Activated naive CD4-positive, alpha-beta T cell treated with anti-CD3 and anti-CD28 coated beads, Interleukin-2, amount 10 ng/mL, durations not matched to agents 7 days and 5 days (primary cell): ENCODE measurements at regions not wholly inside any gene's neighbourhood (a gene's known extent, or its start where the extent isn't known, plus 50 kb on each side); places are given as distances from the start of the nearest gene placed in this dataset.
"Not testable (repeated sequence)": the region's sequence is repeated elsewhere in the genome, so short reads cannot be mapped to it uniquely, and the experiment has no call there.

Experiments used
- CTCF ChIA-PET: fragments of 350-600 bp; sonication (Branson Sonifier 250); formaldehyde crosslinking; loops from one replicate; lab custom pipeline; 2021; ENCODE audit warnings: antibody characterized with exemption; lab: Charles Lee
- DNase-seq: peaks from one replicate; pipeline ENCODE4 v3.0.0-alpha.2; 2020
- H3K27ac Mint-ChIP-seq: one replicate; pipeline ENCODE4 v1.8.0; 2021; ENCODE audit warnings: mild to moderate bottlenecking, moderate library complexity, mixed read lengths
- H3K27me3 Mint-ChIP-seq: one replicate; pipeline ENCODE4 v1.8.0; 2021; ENCODE audit warnings: mild to moderate bottlenecking, mixed read lengths
- H3K36me3 Mint-ChIP-seq: one replicate; pipeline ENCODE4 v1.8.0; 2021; ENCODE audit warnings: mixed read lengths
- H3K4me1 Mint-ChIP-seq: one replicate; pipeline ENCODE4 v1.8.0; 2021; ENCODE audit warnings: mixed read lengths
- H3K4me3 Mint-ChIP-seq: one replicate; pipeline ENCODE4 v1.8.0; 2021; ENCODE audit warnings: mild to moderate bottlenecking, moderate library complexity, mixed read lengths
- H3K9me3 Mint-ChIP-seq: one replicate; pipeline ENCODE4 v1.8.0; 2021; ENCODE audit warnings: mixed read lengths

DNA sequence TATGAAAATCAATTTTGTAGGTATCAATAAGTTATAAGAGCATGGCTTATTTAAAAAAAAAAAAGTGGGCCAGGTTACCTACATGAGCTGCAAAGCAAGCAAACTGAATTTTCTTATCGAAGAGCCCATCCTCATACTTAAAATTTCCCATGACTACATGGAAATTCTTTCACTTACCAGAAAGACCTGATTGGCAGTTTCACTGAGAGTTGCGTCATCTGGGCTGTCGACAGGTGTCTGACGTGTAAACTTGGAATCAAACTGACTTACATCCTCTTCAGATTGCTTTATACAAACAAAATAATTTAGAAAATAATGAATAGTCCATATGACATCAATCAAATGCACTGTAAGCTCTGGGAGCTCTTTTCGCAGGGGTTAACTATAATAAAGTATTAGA is 149.1 kb upstream of the EFCAB3 start:
- H3K36me3 Mint-ChIP-seq, CTCF ChIA-PET, H3K27me3 Mint-ChIP-seq, H3K4me1 Mint-ChIP-seq, H3K9me3 Mint-ChIP-seq, H3K4me3 Mint-ChIP-seq, DNase-seq, H3K27ac Mint-ChIP-seq: not testable (repeated sequence)

- H3K4me3 Mint-ChIP-seq, H3K36me3 Mint-ChIP-seq, H3K4me1 Mint-ChIP-seq, H3K27ac Mint-ChIP-seq, H3K27me3 Mint-ChIP-seq, H3K9me3 Mint-ChIP-seq, CTCF ChIA-PET, DNase-seq: not testable (repeated sequence)
Measured at GRCh38 chr17:62226610-62227240, 153.6 kb upstream of the EFCAB3 start.

GRCh38 chr17:62223585-62223984 is 156.8 kb upstream of the EFCAB3 start:
- H3K4me3 Mint-ChIP-seq, DNase-seq, H3K9me3 Mint-ChIP-seq, H3K27me3 Mint-ChIP-seq, H3K4me1 Mint-ChIP-seq, CTCF ChIA-PET, H3K27ac Mint-ChIP-seq, H3K36me3 Mint-ChIP-seq: not testable (repeated sequence)

DNA sequence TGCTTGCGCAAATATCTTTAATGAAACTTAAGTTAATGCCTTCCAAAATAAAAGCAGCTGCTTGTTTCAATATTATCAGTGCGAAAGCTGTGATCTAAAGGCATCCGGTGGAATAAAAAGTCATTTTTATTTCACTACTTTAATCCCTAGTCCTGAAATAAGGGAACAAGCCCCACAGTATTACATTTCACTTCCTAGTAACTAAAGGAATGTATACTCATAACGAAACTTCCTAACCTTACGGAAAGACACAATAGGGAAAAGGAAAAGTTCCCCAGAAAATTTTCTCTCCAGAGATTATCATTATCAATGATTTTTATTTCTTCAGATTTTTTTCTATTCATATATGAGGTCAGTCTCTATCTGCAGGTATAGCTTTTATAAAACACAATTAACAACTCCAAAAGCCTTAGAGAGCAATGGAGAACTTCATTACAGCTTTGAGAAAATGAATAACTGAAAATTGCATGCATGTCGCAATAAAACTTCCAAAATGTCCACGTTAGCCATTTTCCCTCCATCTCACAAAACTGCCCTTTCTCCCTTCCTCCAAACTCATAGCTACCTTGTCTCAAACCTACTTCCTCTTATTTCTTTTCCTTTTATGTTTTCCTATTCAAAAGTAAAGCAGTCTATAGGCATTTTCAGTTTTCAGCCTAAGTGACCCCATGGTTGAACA is 154.3 kb upstream of the MED13 start:
- H3K9me3 Mint-ChIP-seq = no peaks in the 10 kb centered on the region
- H3K36me3 Mint-ChIP-seq = no peaks in the 10 kb centered on the region
- no peaks in the 10 kb centered on the region for H3K4me1 Mint-ChIP-seq
- no peak for DNase-seq
- H3K27ac Mint-ChIP-seq = no peak overlapping the region
- H3K27me3 Mint-ChIP-seq = peaks cover 5% of the 10 kb centered on the region
- CTCF ChIA-PET = interaction anchor here (0.6 kb wide), 1 partner anchor 84 kb away, joined by 3 read pairs; no protein-coding TSS in a partner anchor
- H3K4me3 Mint-ChIP-seq = no peak overlapping the region

GRCh38 chr17:62216847-62217246 is 151.8 kb upstream of the MED13 start:
- Mint-ChIP-seq H3K4me3 (no peak overlapping the region), H3K27ac (no peak overlapping the region), H3K9me3 (no peaks in the 10 kb centered on the region), H3K27me3 (peaks cover 16% of the 10 kb centered on the region), H3K4me1 (no peaks in the 10 kb centered on the region), H3K36me3 (no peaks in the 10 kb centered on the region)
- no peak for DNase-seq
- CTCF ChIA-PET = no interaction called here

- H3K27ac Mint-ChIP-seq, H3K4me3 Mint-ChIP-seq, H3K9me3 Mint-ChIP-seq, H3K36me3 Mint-ChIP-seq, CTCF ChIA-PET, DNase-seq, H3K4me1 Mint-ChIP-seq: not testable (repeated sequence)
- peaks cover 16% of the 10 kb centered on the region for H3K27me3 Mint-ChIP-seq
Measured at GRCh38 chr17:62215891-62216290, 150.8 kb upstream of the MED13 start.

- H3K4me3 Mint-ChIP-seq = no peak overlapping the region
- no peaks in the 10 kb centered on the region for H3K36me3 Mint-ChIP-seq
- H3K9me3 Mint-ChIP-seq = no peaks in the 10 kb centered on the region
- H3K4me1 Mint-ChIP-seq = no peaks in the 10 kb centered on the region
- H3K27ac Mint-ChIP-seq = no peak overlapping the region
- DNase-seq = no peak
- H3K27me3 Mint-ChIP-seq = peaks cover 11% of the 10 kb centered on the region
- CTCF ChIA-PET = no interaction called here
Measured at GRCh38 chr17:62206550-62206949, 141.5 kb upstream of the MED13 start.

GRCh38 chr17:62197156-62197555 is 132.1 kb upstream of the MED13 start:
- H3K9me3 Mint-ChIP-seq, H3K27ac Mint-ChIP-seq, H3K36me3 Mint-ChIP-seq, H3K27me3 Mint-ChIP-seq, H3K4me1 Mint-ChIP-seq, H3K4me3 Mint-ChIP-seq, DNase-seq, CTCF ChIA-PET: not testable (repeated sequence)

DNA sequence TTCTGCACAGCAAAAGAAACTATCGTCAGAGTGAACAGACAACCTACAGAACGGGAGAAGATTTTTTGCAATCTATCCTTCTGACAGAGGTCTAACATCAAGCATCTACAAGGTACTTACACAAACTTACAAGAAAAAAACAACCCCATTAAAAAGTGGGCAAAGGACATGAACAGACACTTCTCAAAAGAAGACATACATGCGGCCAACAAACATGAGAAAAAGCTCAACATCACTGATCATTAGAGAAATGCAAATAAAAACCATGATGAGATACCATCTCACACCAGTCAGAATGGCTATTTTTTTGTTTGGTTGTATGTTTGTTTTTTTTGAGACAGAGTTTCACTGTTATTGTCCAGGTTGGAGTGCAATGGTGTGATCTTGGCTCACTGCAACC is 131.5 kb upstream of the MED13 start:
- not testable (repeated sequence) for H3K4me1 Mint-ChIP-seq, H3K36me3 Mint-ChIP-seq, H3K27ac Mint-ChIP-seq, DNase-seq, H3K27me3 Mint-ChIP-seq, H3K4me3 Mint-ChIP-seq, H3K9me3 Mint-ChIP-seq
- CTCF ChIA-PET = interaction anchor here (0.7 kb wide), 1 partner anchor 702 kb away, joined by 3 read pairs; no protein-coding TSS in a partner anchor

GRCh38 chr17:62194401-62194800 is 129.3 kb upstream of the MED13 start:
- no peak for DNase-seq
- CTCF ChIA-PET = no interaction called here
- H3K27ac Mint-ChIP-seq = no peak overlapping the region
- H3K36me3 Mint-ChIP-seq = no peaks in the 10 kb centered on the region
- no peak overlapping the region for H3K4me3 Mint-ChIP-seq
- H3K27me3 Mint-ChIP-seq = no peaks in the 10 kb centered on the region
- no peaks in the 10 kb centered on the region for H3K9me3 Mint-ChIP-seq
- no peaks in the 10 kb centered on the region for H3K4me1 Mint-ChIP-seq

DNA sequence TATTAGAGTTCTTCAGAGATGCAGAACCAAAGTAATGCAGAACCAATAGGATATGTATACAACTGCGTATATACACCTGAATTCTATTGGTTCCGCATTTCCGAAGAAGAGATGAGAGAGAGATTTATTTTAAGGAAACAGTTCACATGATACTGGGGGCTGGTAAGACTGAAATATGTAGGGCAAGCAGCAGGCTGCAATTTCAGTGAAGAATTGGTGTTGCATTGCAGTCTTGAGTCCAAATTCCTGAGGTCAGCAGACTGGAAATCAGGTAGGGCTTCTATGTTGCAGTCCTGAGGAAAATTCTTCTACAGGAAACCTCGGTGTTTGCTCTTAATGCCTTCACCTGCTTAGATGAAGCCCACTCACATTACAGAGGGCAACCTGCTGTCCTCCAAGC is 128.2 kb upstream of the MED13 start:
- H3K27me3 Mint-ChIP-seq = no peaks in the 10 kb centered on the region
- DNase-seq = no peak
- no peak overlapping the region for H3K27ac Mint-ChIP-seq

DNA sequence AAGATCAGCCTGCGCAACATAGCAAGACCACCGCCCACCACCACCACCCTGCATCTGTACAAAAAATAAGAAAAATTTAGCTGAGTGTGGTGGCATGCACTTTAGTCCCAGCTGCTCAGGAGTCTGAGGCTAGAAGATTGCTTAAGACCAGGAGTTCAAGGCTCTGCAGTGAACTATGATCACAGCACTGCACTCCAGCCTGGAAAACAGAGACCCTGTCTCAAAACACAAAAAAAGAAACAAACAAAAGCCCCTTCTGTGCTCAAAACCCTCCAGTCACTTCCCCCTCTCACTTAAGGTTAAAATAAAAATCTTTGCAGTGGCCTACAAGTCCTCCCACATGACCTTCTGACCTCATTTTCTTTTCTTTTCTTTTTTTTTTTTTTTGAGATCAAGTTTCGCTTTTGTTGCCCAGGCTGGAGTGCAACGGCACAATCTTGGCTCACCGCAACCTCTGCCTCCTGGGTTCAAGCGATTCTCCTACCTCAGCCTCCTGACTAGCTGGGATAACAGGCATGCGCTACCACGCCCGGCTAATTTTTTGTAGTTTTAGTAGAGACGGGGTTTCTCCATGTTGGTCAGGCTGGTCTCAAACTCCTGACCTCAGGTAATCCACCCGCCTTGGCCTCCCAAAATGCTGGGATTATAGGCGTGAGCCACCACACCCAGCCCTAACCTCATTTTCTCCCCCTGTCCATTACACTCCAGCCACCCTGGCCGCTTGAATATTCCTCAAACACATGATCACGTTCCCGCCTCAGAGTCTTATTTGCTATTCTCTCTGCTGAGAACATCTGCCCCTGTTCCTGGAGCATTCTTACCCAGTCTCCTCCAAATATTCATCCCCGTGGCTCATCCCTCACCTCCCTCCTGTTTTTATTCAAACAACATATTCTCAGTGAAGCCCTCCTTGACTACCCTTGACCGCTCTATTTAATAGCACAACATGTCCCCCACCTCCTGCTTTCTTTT is 126.6 kb upstream of the MED13 start:
- no peak overlapping the region for H3K4me3 Mint-ChIP-seq
- CTCF ChIA-PET = no interaction called here
- H3K9me3 Mint-ChIP-seq = no peaks in the 10 kb centered on the region
- H3K27me3 Mint-ChIP-seq = no peaks in the 10 kb centered on the region
- DNase-seq = no peak
- H3K4me1 Mint-ChIP-seq = no peaks in the 10 kb centered on the region
- no peaks in the 10 kb centered on the region for H3K36me3 Mint-ChIP-seq
- H3K27ac Mint-ChIP-seq = no peak overlapping the region

More for the DNA sequence above, 128.2 kb upstream of the MED13 start:
- Mint-ChIP-seq H3K9me3 (no peaks in the 10 kb centered on the region), H3K4me1 (no peaks in the 10 kb centered on the region), H3K36me3 (no peaks in the 10 kb centered on the region), H3K4me3 (no peak overlapping the region)
- CTCF ChIA-PET = no interaction called here

- no peak overlapping the region for H3K27ac Mint-ChIP-seq
- H3K36me3 Mint-ChIP-seq = no peaks in the 10 kb centered on the region
- no peaks in the 10 kb centered on the region for H3K4me1 Mint-ChIP-seq
- CTCF ChIA-PET = no interaction called here
- H3K27me3 Mint-ChIP-seq = no peaks in the 10 kb centered on the region
- no peaks in the 10 kb centered on the region for H3K9me3 Mint-ChIP-seq
- DNase-seq = no peak
- no peak overlapping the region for H3K4me3 Mint-ChIP-seq
Measured at GRCh38 chr17:62189377-62189776, 124.3 kb upstream of the MED13 start.

DNA sequence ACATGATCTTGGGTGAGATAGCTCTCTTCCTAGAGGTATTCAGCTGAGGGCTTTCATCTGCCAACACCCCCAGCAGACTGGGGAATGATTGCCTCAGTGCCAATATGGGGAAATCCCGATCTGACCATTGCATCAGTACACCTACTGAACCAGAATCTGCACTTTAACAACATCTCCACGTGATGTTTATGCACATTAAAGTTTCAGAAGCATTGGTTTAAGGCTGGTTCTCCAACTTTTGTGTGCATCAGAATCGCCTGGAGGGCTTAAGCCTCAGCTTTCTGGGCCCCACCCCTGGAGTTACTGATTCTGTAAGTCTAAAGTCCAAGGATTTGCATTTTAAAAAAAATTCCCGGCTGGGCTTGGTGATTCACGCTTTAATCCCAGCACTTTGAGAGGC is 123.6 kb upstream of the MED13 start:
- no peak overlapping the region for H3K27ac Mint-ChIP-seq
- H3K27me3 Mint-ChIP-seq = no peaks in the 10 kb centered on the region
- H3K4me1 Mint-ChIP-seq = no peaks in the 10 kb centered on the region
- no peaks in the 10 kb centered on the region for H3K36me3 Mint-ChIP-seq
- CTCF ChIA-PET = no interaction called here
- DNase-seq = no peak
- no peak overlapping the region for H3K4me3 Mint-ChIP-seq
- no peaks in the 10 kb centered on the region for H3K9me3 Mint-ChIP-seq
